Endothelial cell of umbilical vein (primary cell): ENCODE measurements at regions not wholly inside any gene's neighbourhood (a gene's known extent, or its start where the extent isn't known, plus 50 kb on each side); places are given as distances from the start of the nearest gene placed in this dataset.

Experiments used
- BruUV-seq: library from RNA; stranded (reverse); fragments of 400-500 nt; replicated peaks from 2 replicates; lab custom pipeline; 2021; lab: Mats Ljungman, UMichigan
- CTCF ChIA-PET: fragments of 300-600, 350-600 bp; sonication (Branson Sonifier 250); formaldehyde crosslinking; loops from one replicate; lab custom pipeline; 2021; ENCODE audit warnings: antibody characterized with exemption, inconsistent platforms; lab: Charles Lee
- POLR2A ChIA-PET: fragments of 300-600, 350-600 bp; sonication (Branson Sonifier 250); formaldehyde crosslinking; loops from one replicate; lab custom pipeline; 2021; ENCODE audit warnings: antibody characterized with exemption, inconsistent platforms; lab: Charles Lee
- DNase-seq: peaks from one replicate; pipeline ENCODE4 v3.0.0-alpha.2; 2011; ENCODE audit warnings: low read depth, low spot score
- FAIRE-seq: peaks from 2 replicates; lab custom pipeline; 2011; peaks lifted over from hg19 to GRCh38; lab: Jason Lieb, UNC
- H2AFZ ChIP-seq: 2 replicates; pipeline ENCODE4 v1.6.0; 2012; ENCODE audit warnings: low read depth, low read length, control low read depth, inconsistent platforms
- H3K27ac ChIP-seq: 2 replicates; pipeline ENCODE4 v1.5.1; 2011; ENCODE audit warnings: low read depth, mild to moderate bottlenecking, control low read depth, low read length, moderate library complexity; ENCODE audit not compliant: insufficient read depth
- H3K27me3 ChIP-seq, 2 experiments: 2 replicates each; pipeline versions ENCODE4 v1.6.0 to v1.6.1; 2011; ENCODE audit warnings: low read length in 2 of 2, mixed read lengths in 1 of 2; ENCODE audit not compliant: control insufficient read depth in 2 of 2, insufficient read depth in 2 of 2
- H3K36me3 ChIP-seq, 2 experiments: 2 replicates in 1 of 2; 3 replicates in 1 of 2; pipeline ENCODE4 v1.5.1; 2011; ENCODE audit warnings: low read length in 2 of 2, mild to moderate bottlenecking in 1 of 2, moderate library complexity in 1 of 2; ENCODE audit not compliant: control insufficient read depth in 2 of 2, insufficient read depth in 2 of 2; ENCODE audit errors: extremely low read depth in 1 of 2
- H3K4me1 ChIP-seq: 3 replicates; pipeline ENCODE4 v1.5.1; 2011; ENCODE audit warnings: mild to moderate bottlenecking, low read length; ENCODE audit not compliant: control insufficient read depth, insufficient read depth; ENCODE audit errors: extremely low read depth
- H3K4me2 ChIP-seq: 2 replicates; pipeline ENCODE4 v1.6.1; 2011; ENCODE audit warnings: low read length, control low read depth, mixed read lengths; ENCODE audit not compliant: insufficient read depth
- H3K4me3 ChIP-seq, 3 experiments: fragments of 200-600 bp in 1 of 3; sonication (generic), shearing (Covaris generic) in 1 of 3; replicated peaks in 1 of 3; 2 replicates each; pipeline ENCODE4 v1.5.1; 2011 to 2016; ENCODE audit warnings: control low read depth in 3 of 3, low read length in 3 of 3, mild to moderate bottlenecking in 2 of 3, inconsistent platforms in 1 of 3, low read depth in 1 of 3, moderate library complexity in 1 of 3; ENCODE audit not compliant: insufficient read depth in 1 of 3
- H3K79me2 ChIP-seq: 2 replicates; pipeline ENCODE4 v1.6.0; 2012; ENCODE audit warnings: low read length, inconsistent platforms; ENCODE audit not compliant: control insufficient read depth, insufficient read depth
- H3K9ac ChIP-seq: replicated peaks from 2 replicates; pipeline ENCODE3; 2011; ENCODE audit warnings: low read length, control low read depth; ENCODE audit not compliant: insufficient read depth; ENCODE audit errors: extremely low read depth
- H3K9me1 ChIP-seq: replicated peaks from 3 replicates; pipeline ENCODE4 v1.6.0; 2011; ENCODE audit warnings: mild to moderate bottlenecking, low read length; ENCODE audit not compliant: control insufficient read depth, insufficient read depth; ENCODE audit errors: extremely low read depth
- H3K9me3 ChIP-seq: replicated peaks from 2 replicates; pipeline ENCODE4 v1.5.1; 2012; ENCODE audit warnings: low read length, inconsistent platforms; ENCODE audit not compliant: control insufficient read depth, insufficient read depth
- H4K20me1 ChIP-seq: replicated peaks from 2 replicates; pipeline ENCODE3; 2011; ENCODE audit warnings: mild to moderate bottlenecking, low read length; ENCODE audit not compliant: control insufficient read depth, insufficient read depth; ENCODE audit errors: extremely low read depth
- EZH2 ChIP-seq: IDR thresholded peaks from 2 replicates; pipeline ENCODE4 v1.6.1; 2012; ENCODE audit warnings: borderline replicate concordance, low read depth, mild to moderate bottlenecking, moderate library complexity, low read length, inconsistent platforms; ENCODE audit not compliant: severe bottlenecking
- FOS ChIP-seq: IDR thresholded peaks from 2 replicates; pipeline ENCODE4 v1.6.1; 2011; ENCODE audit warnings: mild to moderate bottlenecking, low read length, moderate library complexity, borderline replicate concordance; ENCODE audit not compliant: insufficient read depth
- GATA2 ChIP-seq: IDR thresholded peaks from 2 replicates; pipeline ENCODE4 v1.7.0; 2011; ENCODE audit warnings: low read depth, mild to moderate bottlenecking, moderate library complexity, mixed read lengths, low read length; ENCODE audit not compliant: insufficient read length, insufficient read depth
- JUN ChIP-seq: IDR thresholded peaks from 2 replicates; pipeline ENCODE4 v1.6.1; 2011; ENCODE audit warnings: borderline replicate concordance, low read depth; ENCODE audit not compliant: insufficient read length, insufficient read depth
- MYC ChIP-seq: IDR thresholded peaks from one replicate; pipeline ENCODE4 v1.6.1; 2011; ENCODE audit warnings: mild to moderate bottlenecking, low read depth, low read length
- POLR2A ChIP-seq: IDR thresholded peaks from 2 replicates; pipeline ENCODE4 v1.6.1; 2012; ENCODE audit warnings: low read depth, mild to moderate bottlenecking, control low read depth, low read length
- POLR2AphosphoS5 ChIP-seq: IDR thresholded peaks from 2 replicates; pipeline ENCODE4 v1.6.1; 2012; ENCODE audit warnings: low read depth, mild to moderate bottlenecking, control low read depth, low read length, moderate library complexity; ENCODE audit not compliant: insufficient read depth
- dilution Hi-C: fragments of 300-500 bp; cut with MboI; formaldehyde crosslinking; loops from one replicate; pipeline ENCODE4 v1.15.0; 2019; ENCODE audit warnings: low sequenced_read_pairs; ENCODE audit not compliant: extremely low pct_ligation_motif_present
- intact Hi-C: fragments of 100-400 bp; cut with micrococcal nuclease; formaldehyde crosslinking; loops from one replicate; pipeline ENCODE4 v1.10.0; 2022
- TF ChIP-seq, protein P1 (sequence below), 2 donors: IDR thresholded peaks; 1 replicate in 1 of 2; 2 replicates in 1 of 2; pipeline ENCODE4 v1.5.1; 2011; ENCODE audit warnings: low read length in 2 of 2, mild to moderate bottlenecking in 2 of 2, moderate library complexity in 2 of 2, control low read depth in 1 of 2, inconsistent platforms in 1 of 2, low read depth in 1 of 2; ENCODE audit not compliant: insufficient read depth in 1 of 2; ENCODE audit errors: extremely low read depth in 1 of 2
- TF ChIP-seq, protein P2 (sequence below): IDR thresholded peaks from 2 replicates; pipeline ENCODE4 v1.6.1; 2011; ENCODE audit not compliant: insufficient read depth, insufficient read length

DNA sequence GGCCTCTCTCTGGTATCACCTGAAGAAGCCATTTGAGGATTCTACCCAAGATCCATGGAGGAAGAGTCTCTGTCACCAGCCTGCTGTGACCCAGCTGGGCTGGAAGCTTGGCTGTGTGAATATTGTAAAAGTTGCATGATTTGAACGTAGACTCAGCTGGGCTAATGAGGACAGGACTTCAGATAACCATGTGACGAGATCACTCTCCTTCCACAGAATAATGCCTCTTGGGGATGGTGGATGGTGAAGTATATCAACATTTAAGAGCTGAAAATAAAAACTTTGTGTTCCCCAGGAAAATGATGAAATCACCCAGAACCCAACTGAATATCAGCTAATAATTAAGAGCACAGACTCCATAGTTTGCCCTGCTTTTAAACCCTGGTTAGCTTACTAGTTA, 427.9 kb downstream of the CD83 start:
- dilution Hi-C loops = no loop called here

More for the DNA sequence above, 427.9 kb downstream of the CD83 start:
- Histone ChIP-seq H3K27me3 (no peaks in the 10 kb centered on the region), H3K9ac (no peak overlapping the region), H3K9me1 (no peaks in the 10 kb centered on the region), H3K9me3 (peaks cover 6% of the 10 kb centered on the region), H3K36me3 (no peaks in the 10 kb centered on the region), H3K4me2 (no peak overlapping the region), H3K4me1 (no peaks in the 10 kb centered on the region), H2AFZ (no peak overlapping the region), H3K79me2 (no peaks in the 10 kb centered on the region), H4K20me1 (no peaks in the 10 kb centered on the region), H3K4me3 (no peak overlapping the region), H3K27ac (no peak overlapping the region)
- intact Hi-C loops = no loop called here
- ChIA-PET CTCF (no interaction called here), POLR2A (no interaction called here)
- no peak for DNase-seq
- no peak for FAIRE-seq
- no TSS peak for BruUV-seq
- TF ChIP-seq FOS (no peak), POLR2AphosphoS5 (no peak), MYC (no peak), GATA2 (no peak), EZH2 (no peak), JUN (no peak), POLR2A (no peak)
- TF ChIP-seq, protein P1, sequence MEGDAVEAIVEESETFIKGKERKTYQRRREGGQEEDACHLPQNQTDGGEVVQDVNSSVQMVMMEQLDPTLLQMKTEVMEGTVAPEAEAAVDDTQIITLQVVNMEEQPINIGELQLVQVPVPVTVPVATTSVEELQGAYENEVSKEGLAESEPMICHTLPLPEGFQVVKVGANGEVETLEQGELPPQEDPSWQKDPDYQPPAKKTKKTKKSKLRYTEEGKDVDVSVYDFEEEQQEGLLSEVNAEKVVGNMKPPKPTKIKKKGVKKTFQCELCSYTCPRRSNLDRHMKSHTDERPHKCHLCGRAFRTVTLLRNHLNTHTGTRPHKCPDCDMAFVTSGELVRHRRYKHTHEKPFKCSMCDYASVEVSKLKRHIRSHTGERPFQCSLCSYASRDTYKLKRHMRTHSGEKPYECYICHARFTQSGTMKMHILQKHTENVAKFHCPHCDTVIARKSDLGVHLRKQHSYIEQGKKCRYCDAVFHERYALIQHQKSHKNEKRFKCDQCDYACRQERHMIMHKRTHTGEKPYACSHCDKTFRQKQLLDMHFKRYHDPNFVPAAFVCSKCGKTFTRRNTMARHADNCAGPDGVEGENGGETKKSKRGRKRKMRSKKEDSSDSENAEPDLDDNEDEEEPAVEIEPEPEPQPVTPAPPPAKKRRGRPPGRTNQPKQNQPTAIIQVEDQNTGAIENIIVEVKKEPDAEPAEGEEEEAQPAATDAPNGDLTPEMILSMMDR (IDR thresholded peaks at IDR 0.05; ENCODE audit: extremely low read depth in 1 of 2, insufficient read depth in 1 of 2, low read depth in 1 of 2, low read length in 2 of 2) = no peak
- TF ChIP-seq, protein P2, sequence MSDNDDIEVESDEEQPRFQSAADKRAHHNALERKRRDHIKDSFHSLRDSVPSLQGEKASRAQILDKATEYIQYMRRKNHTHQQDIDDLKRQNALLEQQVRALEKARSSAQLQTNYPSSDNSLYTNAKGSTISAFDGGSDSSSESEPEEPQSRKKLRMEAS = no peak
